HG03469 (cell line): ENCODE measurements at regions not wholly inside any gene's neighbourhood (a gene's known extent, or its start where the extent isn't known, plus 50 kb on each side); places are given as distances from the start of the nearest gene placed in this dataset.

Experiments
- ATAC-seq: cut with Tn5 transposase; IDR thresholded peaks from one replicate; pipeline ENCODE4 v1.9.1; 2021; ENCODE audit warnings: mild to moderate bottlenecking, moderate library complexity, moderate number of reproducible peaks; ENCODE audit not compliant: unreplicated experiment

GRCh38 chr1:55374801-55375616 lies 159.8 kb upstream of the USP24 start:
- no peak for ATAC-seq

GRCh38 chr1:55374216-55374615 lies 159.1 kb upstream of the USP24 start:
- no peak for ATAC-seq

GRCh38 chr1:55369474-55369873 lies 154.3 kb upstream of the USP24 start:
- no peak for ATAC-seq

GRCh38 chr1:55368698-55369097 lies 153.5 kb upstream of the USP24 start:
- no peak for ATAC-seq

- ATAC-seq: no peak
These were observed 152.1 kb upstream of the USP24 start for GRCh38 chr1:55367273-55367672.

GRCh38 chr1:55364216-55364615 lies 149.1 kb upstream of the USP24 start:
- ATAC-seq: no peak

GRCh38 chr1:55363268-55363667 lies 148.1 kb upstream of the USP24 start:
- ATAC-seq: no peak

- no peak for ATAC-seq
These were observed 147.4 kb upstream of the USP24 start for GRCh38 chr1:55362558-55362957.

GRCh38 chr1:55359611-55360010 lies 144.4 kb upstream of the USP24 start:
- no peak for ATAC-seq

GRCh38 chr1:55358581-55358980 lies 143.4 kb upstream of the USP24 start:
- ATAC-seq: no peak

- no peak for ATAC-seq
These were observed 140.4 kb upstream of the USP24 start for GRCh38 chr1:55355549-55355948.

GRCh38 chr1:55353707-55354620 lies 138.8 kb upstream of the USP24 start:
- ATAC-seq: no peak

- no peak for ATAC-seq
These were observed 137.6 kb upstream of the USP24 start for GRCh38 chr1:55352811-55353180.

- ATAC-seq: no peak
These were observed 137.1 kb upstream of the USP24 start for GRCh38 chr1:55352080-55352810.

- ATAC-seq: no peak
These were observed 133.2 kb upstream of the USP24 start for GRCh38 chr1:55348356-55348755.

GRCh38 chr1:55347866-55348265 lies 132.7 kb upstream of the USP24 start:
- ATAC-seq: no peak

- ATAC-seq: no peak
These were observed 131.9 kb upstream of the USP24 start for GRCh38 chr1:55347041-55347440.

GRCh38 chr1:55346586-55346985 lies 131.4 kb upstream of the USP24 start:
- ATAC-seq: no peak

- no peak for ATAC-seq
These were observed 124.5 kb upstream of the USP24 start for GRCh38 chr1:55339681-55340080.

GRCh38 chr1:55338448-55338820 lies 123.3 kb upstream of the USP24 start:
- ATAC-seq: no peak

GRCh38 chr1:55337801-55338447 lies 122.8 kb upstream of the USP24 start:
- peak; percentile 65 for ATAC-seq
